C4-2B (cell line): ENCODE measurements at regions not wholly inside any gene's neighbourhood (a gene's known extent, or its start where the extent isn't known, plus 50 kb on each side); places are given as distances from the start of the nearest gene placed in this dataset.

Experiments used
- H3K27ac ChIP-seq: fragments of 450-650 bp; 2 replicates; pipeline ENCODE4 v1.5.1; 2017
- ZFX ChIP-seq: fragments of 450-650 bp; IDR thresholded peaks from 2 replicates; pipeline ENCODE4 v1.6.1; 2017
- TF ChIP-seq, protein P1 (sequence below): fragments of 450-650 bp; conservative IDR thresholded peaks from 2 replicates; pipeline ENCODE4 v1.5.1; 2017; ENCODE audit warnings: mild to moderate bottlenecking

DNA sequence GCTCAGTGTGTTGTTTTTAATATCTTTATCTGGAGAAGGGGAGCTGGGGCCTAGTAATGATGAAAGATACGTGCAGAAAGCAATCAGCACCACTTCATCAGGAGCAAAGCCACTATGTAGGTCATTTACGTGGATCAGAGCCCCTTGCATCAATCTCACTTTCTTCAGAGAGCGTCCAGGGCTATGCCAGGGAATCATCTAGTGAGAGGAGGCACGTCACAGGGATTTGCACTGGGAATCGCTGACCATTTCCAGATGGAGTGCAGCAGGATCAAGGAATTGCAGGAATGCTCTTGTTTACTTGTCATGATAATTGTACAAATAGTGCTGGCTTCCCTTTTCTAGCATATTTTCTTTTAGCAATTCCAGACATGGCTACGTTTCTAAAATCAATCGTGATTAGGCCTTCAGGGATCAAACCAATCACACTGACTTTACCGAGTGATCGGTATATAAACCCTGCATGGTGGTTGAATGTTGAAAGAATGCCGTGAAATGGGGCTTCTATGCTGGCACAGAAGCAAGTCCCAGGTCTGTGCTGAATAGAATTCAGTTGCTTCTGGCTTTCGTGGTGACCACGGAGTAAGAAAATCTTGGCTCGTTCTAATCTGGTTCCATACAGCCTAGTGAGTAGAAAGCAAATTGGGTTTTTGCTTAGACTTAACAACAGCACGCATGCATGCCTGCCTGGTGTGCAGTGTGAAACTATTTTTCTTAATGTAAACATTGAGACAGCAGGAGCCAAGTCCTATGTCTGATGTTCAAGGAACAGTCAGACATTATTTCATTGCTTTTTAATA, 122.8 kb downstream of the TMEM200C start:
- H3K27ac ChIP-seq: no peak overlapping the region
- TF ChIP-seq, protein P1, sequence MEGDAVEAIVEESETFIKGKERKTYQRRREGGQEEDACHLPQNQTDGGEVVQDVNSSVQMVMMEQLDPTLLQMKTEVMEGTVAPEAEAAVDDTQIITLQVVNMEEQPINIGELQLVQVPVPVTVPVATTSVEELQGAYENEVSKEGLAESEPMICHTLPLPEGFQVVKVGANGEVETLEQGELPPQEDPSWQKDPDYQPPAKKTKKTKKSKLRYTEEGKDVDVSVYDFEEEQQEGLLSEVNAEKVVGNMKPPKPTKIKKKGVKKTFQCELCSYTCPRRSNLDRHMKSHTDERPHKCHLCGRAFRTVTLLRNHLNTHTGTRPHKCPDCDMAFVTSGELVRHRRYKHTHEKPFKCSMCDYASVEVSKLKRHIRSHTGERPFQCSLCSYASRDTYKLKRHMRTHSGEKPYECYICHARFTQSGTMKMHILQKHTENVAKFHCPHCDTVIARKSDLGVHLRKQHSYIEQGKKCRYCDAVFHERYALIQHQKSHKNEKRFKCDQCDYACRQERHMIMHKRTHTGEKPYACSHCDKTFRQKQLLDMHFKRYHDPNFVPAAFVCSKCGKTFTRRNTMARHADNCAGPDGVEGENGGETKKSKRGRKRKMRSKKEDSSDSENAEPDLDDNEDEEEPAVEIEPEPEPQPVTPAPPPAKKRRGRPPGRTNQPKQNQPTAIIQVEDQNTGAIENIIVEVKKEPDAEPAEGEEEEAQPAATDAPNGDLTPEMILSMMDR: no peak
- TF ChIP-seq ZFX: no peak

DNA sequence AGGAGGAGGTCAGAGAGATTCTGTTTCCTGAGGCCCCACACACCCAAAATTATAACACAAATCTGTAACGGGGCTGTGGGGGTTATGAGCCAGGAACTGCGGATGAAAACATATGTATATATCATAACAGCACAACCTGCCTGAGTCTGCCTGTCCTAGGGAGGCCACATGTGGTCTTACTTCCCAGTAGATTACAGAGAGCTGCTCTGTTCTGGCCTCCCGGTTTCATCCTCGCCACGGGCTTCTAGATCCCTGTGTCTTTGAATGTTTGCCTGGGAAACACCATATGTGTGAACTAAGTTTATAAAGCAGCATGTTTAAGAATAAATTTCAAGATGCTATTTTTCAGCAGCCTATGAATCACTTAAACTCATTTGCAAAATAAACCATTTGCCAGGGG, 124.0 kb downstream of the TMEM200C start:
- H3K27ac ChIP-seq: no peak overlapping the region
- TF ChIP-seq, protein P1: no peak
- no peak for TF ChIP-seq ZFX

- TF ChIP-seq ZFX: no peak
- TF ChIP-seq, protein P1: no peak
- H3K27ac ChIP-seq: no peak overlapping the region
Observed at GRCh38 chr18:5770176-5770575, 125.1 kb downstream of the TMEM200C start.

DNA sequence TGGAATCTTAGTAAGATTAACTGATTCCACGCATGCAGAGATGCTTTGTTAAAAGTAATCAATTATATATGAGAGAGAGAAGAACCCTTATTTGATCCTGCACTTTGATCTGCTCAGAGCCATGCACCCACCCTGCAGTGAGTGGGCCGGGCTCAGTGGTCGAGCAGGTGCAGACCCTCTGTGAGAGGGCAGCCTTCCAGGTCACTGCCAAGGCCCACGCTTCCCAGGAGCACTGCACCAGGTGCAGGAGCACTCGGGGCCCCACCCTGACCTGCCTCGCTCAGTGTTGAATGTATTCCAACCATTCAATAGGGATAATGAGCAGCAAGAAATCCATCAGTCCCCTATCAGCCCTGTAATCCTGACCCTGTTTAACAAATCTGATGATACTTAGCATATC, 126.9 kb downstream of the TMEM200C start:
- TF ChIP-seq, protein P1: no peak
- TF ChIP-seq ZFX: no peak
- H3K27ac ChIP-seq: no peak overlapping the region

DNA sequence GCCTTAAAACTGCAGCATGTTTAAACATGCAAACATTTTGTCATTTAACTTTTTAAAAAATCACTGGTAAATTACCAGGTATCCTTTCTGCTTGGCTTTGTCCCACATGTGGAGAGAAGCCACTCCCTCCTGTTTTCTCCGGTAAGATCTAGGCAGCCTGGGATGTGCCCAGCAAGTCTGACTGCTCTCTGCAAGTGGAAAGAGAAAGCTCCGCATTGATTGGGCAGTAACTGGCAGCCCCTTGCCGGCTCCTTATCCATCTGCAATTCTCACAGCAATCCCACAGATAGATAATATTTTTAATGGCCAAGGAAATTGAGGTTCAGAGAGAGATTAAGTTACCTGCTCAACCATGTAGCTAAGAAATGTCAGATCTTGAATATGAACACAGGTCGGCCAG, 136.1 kb downstream of the TMEM200C start:
- TF ChIP-seq ZFX: no peak
- TF ChIP-seq, protein P1: no peak
- no peak overlapping the region for H3K27ac ChIP-seq

DNA sequence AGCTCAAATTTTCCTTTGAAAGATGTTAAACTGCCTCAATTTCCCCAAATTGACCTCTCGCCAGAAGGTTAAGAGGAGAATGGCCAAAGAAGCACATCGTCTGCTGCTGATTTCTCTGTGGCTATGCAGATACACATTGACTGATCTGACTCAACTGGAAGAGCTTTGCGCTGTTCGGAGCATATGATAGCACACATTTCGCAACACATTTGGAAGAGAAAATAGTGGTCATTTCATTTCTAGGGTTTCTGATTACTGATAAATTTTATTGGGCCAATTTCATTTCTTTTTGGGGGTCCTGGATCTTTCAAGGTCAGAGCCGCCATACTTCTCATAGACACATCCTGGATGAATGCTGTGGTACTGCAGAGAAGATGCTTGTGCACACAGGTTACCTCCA, 138.5 kb downstream of the TMEM200C start:
- H3K27ac ChIP-seq: no peak overlapping the region

GRCh38 chr18:5747678-5748077, 147.6 kb downstream of the TMEM200C start:
- TF ChIP-seq ZFX: no peak
- TF ChIP-seq, protein P1: no peak
- no peak overlapping the region for H3K27ac ChIP-seq

More for the DNA sequence above, 138.5 kb downstream of the TMEM200C start:
- TF ChIP-seq, protein P1: no peak
- no peak for TF ChIP-seq ZFX
